Muscle layer of duodenum (tissue), 2 donors: ENCODE measurements at regions not wholly inside any gene's neighbourhood (a gene's known extent, or its start where the extent isn't known, plus 50 kb on each side); places are given as distances from the start of the nearest gene placed in this dataset.
"Not testable (repeated sequence)": the region's sequence is repeated elsewhere in the genome, so short reads cannot be mapped to it uniquely, and the experiment has no call there.

Experiments
- H3K27ac ChIP-seq: one replicate; pipeline ENCODE4 v1.7.0; 2013; ENCODE audit warnings: mild to moderate bottlenecking, low read length
- H3K27me3 ChIP-seq: one replicate; pipeline ENCODE4 v1.7.0; 2013; ENCODE audit warnings: low read depth, mild to moderate bottlenecking, control low read depth, low read length
- H3K36me3 ChIP-seq, 2 donors: one replicate each; pipeline ENCODE4 v1.7.0; 2013; ENCODE audit warnings: low read length in 2 of 2, control low read depth in 1 of 2, mild to moderate bottlenecking in 1 of 2; ENCODE audit not compliant: insufficient read depth in 2 of 2, control insufficient read depth in 1 of 2
- H3K4me1 ChIP-seq, 2 donors: one replicate each; pipeline ENCODE4 v1.7.0; 2013; ENCODE audit warnings: low read length in 2 of 2, mild to moderate bottlenecking in 2 of 2, control low read depth in 1 of 2, moderate library complexity in 1 of 2; ENCODE audit not compliant: insufficient read depth in 2 of 2, control insufficient read depth in 1 of 2
- H3K4me3 ChIP-seq, 2 donors: one replicate each; pipeline ENCODE4 v1.7.0; 2013; ENCODE audit warnings: low read length in 2 of 2, low read depth in 1 of 2, mild to moderate bottlenecking in 1 of 2
- H3K9me3 ChIP-seq, 2 donors: one replicate each; pipeline ENCODE4 v1.7.0; 2013; ENCODE audit warnings: low read length in 2 of 2, control low read depth in 1 of 2, mild to moderate bottlenecking in 1 of 2; ENCODE audit not compliant: control insufficient read depth in 1 of 2
- donor health status: healthy.

DNA sequence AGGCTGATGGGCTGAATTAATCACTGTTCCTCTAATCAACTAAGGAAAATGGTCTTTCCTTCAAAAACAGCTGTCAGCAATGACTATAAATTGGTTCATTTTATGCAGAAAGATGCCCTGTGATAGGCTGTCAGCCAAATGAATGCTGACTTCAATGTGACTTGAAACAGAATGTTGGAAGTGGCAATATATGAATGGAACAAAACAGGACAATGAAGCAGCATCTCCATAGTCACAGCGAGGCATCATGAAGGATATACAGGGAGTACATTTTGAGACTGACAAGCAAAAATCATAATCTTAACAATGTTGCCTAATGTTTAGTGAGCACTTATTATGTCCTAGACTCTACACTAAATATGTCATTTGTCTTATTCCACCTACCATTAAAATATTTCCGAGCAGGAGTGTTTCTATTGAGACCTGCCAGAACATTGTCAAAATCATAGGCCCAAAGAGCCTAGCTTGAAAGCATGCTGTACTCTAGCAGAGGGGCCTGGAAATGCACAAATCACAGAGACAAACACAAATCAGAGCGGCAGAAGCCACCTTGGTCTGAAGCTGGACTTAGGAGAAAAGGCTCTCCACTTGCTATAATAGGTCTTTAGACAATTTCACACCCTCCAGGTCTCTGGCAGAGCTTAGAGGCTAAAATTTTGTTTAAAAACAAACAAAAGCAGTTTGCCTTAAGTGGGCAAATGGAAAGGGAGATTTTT lies 63.3 kb downstream of the FAM50B start:
- Histone ChIP-seq H3K27me3 (no peaks in the 10 kb centered on the region), H3K4me1 (peaks cover 9 to 25% of the 10 kb centered on the region in 2 donors), H3K4me3 (no peak overlapping the region), H3K27ac (peak overlapping the region; percentile 90), H3K36me3 (peaks cover 0 to 11% of the 10 kb centered on the region in 2 donors), H3K9me3 (no peaks in the 10 kb centered on the region)

DNA sequence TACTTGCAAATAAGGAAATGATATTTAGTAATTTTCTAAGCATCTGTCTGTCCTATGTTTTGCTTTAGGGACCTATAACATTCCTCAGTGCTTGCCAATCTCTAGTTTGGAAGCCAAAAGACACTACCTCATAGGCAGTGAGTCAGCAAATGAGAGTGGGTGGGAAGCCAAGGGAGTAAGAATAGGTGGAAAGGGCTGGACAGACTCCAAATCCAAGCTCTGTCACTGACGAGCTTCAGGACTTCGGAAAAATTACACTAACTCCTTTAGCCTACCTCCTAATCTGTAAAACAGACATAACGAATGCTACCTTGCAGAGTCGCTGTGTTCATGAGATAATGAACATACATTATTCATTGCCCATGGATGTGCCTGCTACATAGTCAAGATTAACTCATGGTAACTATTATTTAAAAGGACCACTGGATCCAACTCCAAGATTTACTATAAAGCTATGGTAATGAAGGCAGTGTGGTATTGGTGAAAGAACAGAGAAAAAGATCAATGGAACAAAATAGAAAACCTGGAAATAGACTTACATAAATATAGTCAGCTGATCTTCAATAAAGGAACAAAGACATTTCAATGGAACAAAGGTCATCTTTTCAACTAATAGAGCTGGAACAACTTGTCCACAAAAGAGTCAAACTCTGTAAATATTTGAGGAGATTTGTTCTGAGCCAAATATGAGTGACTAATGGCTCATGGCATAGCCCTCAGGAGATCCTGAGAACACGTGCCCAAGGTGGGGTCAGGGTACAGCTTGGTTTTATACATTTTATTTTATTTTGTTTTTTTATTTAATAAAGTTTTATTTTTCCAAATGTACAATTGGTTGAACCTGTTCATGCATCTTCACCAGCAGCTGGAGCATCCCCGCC lies 64.1 kb downstream of the FAM50B start:
- peaks cover 0 to 11% of the 10 kb centered on the region in 2 donors for H3K36me3 ChIP-seq
- no peak overlapping the region for H3K4me3 ChIP-seq
- H3K9me3 ChIP-seq = no peaks in the 10 kb centered on the region
- H3K27me3 ChIP-seq = no peaks in the 10 kb centered on the region
- peaks cover 9 to 25% of the 10 kb centered on the region in 2 donors for H3K4me1 ChIP-seq
- peak overlapping the region; percentile 90 for H3K27ac ChIP-seq

DNA sequence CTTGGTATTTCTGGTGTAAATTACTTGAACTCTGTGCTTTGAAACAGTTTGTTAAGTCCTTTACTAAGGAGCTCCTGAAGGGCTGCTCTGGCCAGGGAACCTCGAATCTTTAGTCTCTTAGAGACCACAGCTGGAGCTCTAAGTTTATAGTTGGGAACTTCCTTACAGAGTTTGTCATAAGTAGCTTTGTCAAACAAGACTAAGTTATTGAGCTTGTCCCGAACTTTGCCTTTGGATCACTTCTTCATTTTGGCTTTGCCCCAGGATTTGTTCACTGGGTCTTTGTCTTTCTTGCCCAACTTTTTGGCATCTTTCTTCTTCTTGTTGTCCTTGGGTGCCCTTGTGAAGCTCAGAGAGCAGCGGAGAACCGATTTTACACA lies 64.8 kb downstream of the FAM50B start:
- no peak overlapping the region for H3K4me3 ChIP-seq
- H3K27ac ChIP-seq = peak overlapping the region; percentile 2
- H3K27me3 ChIP-seq = no peaks in the 10 kb centered on the region
- H3K9me3 ChIP-seq = no peaks in the 10 kb centered on the region
- H3K36me3 ChIP-seq = peaks cover 0 to 11% of the 10 kb centered on the region in 2 donors
- peaks cover 9 to 25% of the 10 kb centered on the region in 2 donors for H3K4me1 ChIP-seq

DNA sequence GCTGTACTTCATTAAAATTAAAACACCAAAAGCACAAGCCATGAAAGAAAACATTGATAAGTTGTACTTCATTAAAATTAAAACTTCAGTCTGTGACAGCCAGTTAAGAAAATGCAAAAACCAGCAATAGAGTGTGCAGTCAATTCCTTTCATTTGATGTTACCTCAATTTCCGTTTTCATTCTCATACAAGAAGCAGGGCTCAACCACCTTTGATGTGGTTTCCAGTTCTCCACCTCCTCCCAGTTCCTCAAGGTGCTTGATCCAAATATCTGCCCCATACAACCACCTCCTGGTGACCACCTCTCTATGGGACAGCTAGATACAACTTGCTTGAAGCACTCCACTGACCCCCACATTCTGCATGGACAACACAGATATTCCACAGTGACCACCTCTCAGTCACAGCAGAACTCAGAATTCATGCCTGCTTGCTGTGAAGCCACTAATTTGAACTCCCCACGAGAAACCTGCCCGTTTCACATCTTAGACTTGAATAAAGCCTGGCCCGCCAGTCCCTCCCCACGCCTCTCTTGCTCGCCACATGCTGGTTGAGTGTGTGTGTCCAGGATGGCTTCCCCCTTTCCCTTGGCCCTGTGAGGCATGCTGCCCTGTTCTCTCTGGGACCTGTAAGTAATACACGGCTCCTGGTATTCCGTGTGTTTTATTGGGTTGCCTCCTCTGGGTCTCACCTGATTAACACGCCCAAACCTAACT lies 66.1 kb downstream of the FAM50B start:
- Histone ChIP-seq H3K9me3 (no peaks in the 10 kb centered on the region), H3K4me3 (no peak overlapping the region), H3K4me1 (peaks cover 9 to 25% of the 10 kb centered on the region in 2 donors), H3K36me3 (peaks cover 0 to 11% of the 10 kb centered on the region in 2 donors), H3K27ac (no peak overlapping the region), H3K27me3 (no peaks in the 10 kb centered on the region)

DNA sequence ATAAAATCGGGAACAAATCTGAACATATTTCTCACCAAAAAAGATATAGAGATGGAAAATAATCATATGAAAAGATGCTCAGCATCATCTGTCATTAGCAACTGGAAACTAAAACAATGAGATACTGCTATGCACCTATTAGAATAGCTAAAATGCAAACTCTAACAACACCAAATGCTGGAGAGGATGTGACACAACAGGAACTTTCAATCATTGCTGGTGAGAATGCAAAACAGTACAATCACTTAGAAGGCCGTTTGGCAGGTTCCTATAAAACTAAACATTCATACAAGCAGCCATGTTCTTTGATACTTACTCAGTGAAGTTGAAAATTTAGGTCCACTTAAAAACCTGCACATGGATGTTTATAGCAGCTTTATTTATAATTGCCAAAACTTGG lies 67.0 kb downstream of the FAM50B start:
- Histone ChIP-seq H3K27me3 (no peaks in the 10 kb centered on the region), H3K4me3 (no peak overlapping the region), H3K27ac (no peak overlapping the region), H3K4me1 (peaks cover 9 to 25% of the 10 kb centered on the region in 2 donors), H3K9me3 (no peaks in the 10 kb centered on the region), H3K36me3 (peaks cover 0 to 11% of the 10 kb centered on the region in 2 donors)

DNA sequence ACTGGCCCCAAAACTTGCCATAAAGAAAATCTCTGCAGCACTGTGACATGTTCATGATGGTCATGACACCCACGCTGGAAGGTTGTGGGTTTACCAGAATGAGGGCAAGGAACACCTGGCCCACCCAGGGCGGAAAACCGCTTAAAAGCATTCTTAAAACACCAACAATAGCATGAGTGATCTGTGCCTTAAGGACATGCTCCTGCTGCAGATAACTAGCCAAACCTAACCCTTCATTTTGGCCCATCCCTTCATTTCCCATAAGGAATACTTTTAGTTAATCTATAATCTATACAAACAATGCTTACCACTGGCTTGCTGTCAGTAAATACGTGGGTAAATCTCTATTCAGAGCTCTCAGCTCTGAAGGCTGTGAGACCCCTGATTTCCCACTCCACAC lies 67.6 kb downstream of the FAM50B start:
- peaks cover 0 to 11% of the 10 kb centered on the region in 2 donors for H3K36me3 ChIP-seq
- H3K9me3 ChIP-seq, H3K27ac ChIP-seq, H3K4me3 ChIP-seq, H3K27me3 ChIP-seq: not testable (repeated sequence)
- peaks cover 9 to 22% of the 10 kb centered on the region in 2 donors for H3K4me1 ChIP-seq

DNA sequence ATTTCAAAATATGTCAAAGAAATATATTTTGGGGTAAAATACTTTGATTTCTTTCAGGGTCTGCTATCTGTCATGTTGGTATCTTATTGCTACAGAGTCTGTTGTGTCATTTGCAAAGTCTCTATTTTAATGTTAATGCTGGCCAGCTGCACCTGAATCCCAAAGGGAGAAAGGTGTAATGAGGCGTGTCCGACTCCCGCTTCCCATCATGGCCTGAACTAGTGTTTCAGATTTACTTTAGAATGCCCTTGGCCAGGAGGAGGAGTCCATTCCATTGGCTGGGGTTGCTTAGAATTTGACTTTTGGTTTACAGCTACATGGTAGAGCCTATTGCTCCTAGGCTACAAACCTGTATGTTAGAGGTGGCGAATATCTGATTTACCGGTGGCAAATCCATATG lies 69.3 kb downstream of the FAM50B start:
- Histone ChIP-seq H3K36me3 (no peaks in the 10 kb centered on the region), H3K27me3 (no peaks in the 10 kb centered on the region), H3K27ac (no peak overlapping the region), H3K4me1 (peaks cover under 1 to 5% of the 10 kb centered on the region in 2 donors), H3K4me3 (no peak overlapping the region), H3K9me3 (no peaks in the 10 kb centered on the region)

DNA sequence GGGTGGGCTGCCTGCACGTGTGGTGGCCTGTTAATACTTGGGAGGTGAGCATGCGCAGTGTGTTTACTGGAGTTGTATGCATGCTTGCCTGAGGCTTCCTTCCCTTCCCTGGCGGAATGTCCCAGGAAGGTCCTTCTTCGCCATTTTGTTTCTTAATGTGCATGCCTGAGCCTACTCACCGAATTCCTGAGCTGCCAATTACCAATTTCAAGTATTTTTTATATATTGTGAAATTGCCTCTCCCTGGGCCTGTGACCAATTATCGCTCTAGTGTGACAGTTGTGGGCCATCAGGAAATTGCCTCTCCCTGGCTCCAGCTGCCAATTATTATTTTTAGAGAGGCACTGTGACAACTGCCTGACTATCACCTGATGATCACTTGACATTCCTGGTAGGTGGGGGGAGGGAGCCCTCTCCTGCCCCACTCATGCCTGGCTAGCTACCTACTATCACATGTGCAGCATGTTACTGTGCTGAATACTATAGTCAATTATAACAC lies 70.0 kb downstream of the FAM50B start:
- H3K4me3 ChIP-seq = no peak overlapping the region
- no peak overlapping the region for H3K27ac ChIP-seq
- H3K36me3 ChIP-seq = no peaks in the 10 kb centered on the region
- no peaks in the 10 kb centered on the region for H3K27me3 ChIP-seq
- H3K9me3 ChIP-seq = no peaks in the 10 kb centered on the region
- peaks cover 0 to 1% of the 10 kb centered on the region in 2 donors for H3K4me1 ChIP-seq

DNA sequence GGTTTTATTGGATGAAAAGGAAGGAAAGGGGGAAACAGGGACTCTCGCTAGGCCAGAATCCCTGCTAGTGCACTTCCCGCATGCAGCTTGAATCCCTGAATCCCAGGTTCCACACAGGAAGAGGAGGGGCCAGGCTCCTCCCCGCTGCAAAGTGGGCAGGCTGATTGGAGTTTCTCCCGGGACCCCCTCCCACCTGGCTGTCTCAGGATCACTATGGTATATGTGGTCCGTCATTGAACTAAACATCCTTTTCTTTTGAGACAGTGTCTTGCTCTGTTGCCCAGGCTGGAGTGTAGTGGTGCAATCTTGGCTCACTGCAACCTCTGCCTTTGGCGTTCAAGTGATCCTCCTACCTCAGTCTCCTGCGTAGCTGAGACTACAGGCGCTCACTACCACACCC lies 70.7 kb downstream of the FAM50B start:
- no peaks in the 10 kb centered on the region for H3K4me1 ChIP-seq
- no peak overlapping the region for H3K27ac ChIP-seq
- H3K4me3 ChIP-seq = no peak overlapping the region

DNA sequence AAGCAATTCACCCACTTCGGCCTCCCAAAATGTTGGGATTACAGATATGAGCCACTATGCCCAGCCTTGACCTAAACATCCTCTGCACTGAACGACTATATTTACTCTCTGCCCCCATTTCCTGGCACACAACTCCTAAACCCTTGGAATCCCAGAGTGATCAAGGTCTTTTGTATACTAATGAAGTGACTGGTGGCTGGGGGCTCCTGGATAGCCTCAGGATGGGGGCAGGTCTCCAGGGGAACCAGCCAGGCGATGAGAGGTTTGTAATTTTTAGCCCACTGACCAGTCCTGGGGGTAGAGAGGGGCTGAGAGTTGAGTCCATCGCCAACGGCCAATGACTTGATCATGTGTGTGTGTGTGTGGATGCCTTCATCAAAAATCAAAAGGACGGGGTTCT lies 71.1 kb downstream of the FAM50B start:
- Histone ChIP-seq H3K36me3 (no peaks in the 10 kb centered on the region), H3K4me1 (no peaks in the 10 kb centered on the region), H3K9me3 (no peaks in the 10 kb centered on the region), H3K4me3 (no peak overlapping the region), H3K27me3 (no peaks in the 10 kb centered on the region), H3K27ac (no peak overlapping the region)

More for the DNA sequence above, 70.7 kb downstream of the FAM50B start:
- Histone ChIP-seq H3K9me3 (no peaks in the 10 kb centered on the region), H3K27me3 (no peaks in the 10 kb centered on the region), H3K36me3 (no peaks in the 10 kb centered on the region)

DNA sequence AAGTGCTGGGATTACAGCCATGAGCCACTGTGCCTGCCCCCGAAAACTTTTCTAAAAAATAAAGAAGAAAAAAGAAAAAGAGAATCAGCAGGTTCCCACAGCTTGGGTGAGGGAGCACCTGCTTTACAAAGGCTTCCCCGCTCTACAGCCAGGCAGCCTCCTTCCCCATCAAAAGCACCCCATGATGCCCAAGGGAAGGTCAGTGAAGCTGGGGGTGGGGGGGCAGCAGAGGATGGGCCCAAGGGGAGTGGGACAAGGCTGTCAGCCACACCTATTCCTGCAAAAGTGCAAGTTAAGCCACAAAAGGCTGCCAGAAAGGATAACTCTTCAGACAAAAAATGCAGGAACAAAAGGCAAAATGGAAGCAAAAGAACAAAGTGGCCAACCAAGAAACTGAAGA lies 72.5 kb downstream of the FAM50B start:
- Histone ChIP-seq H3K4me3 (no peak overlapping the region), H3K36me3 (no peaks in the 10 kb centered on the region), H3K4me1 (no peaks in the 10 kb centered on the region), H3K9me3 (no peaks in the 10 kb centered on the region), H3K27ac (no peak overlapping the region), H3K27me3 (no peaks in the 10 kb centered on the region)
